HFF-Myc (cell line): ENCODE measurements at regions not wholly inside any gene's neighbourhood (a gene's known extent, or its start where the extent isn't known, plus 50 kb on each side); places are given as distances from the start of the nearest gene placed in this dataset.

Experiments used
- DNase-seq: peaks from one replicate; pipeline ENCODE4 v3.0.0-alpha.2; 2011; ENCODE audit warnings: low read depth; ENCODE audit errors: extremely low read depth
- H3K4me3 ChIP-seq: replicated peaks from 2 replicates; pipeline ENCODE4 v1.5.1; 2011; ENCODE audit warnings: low read depth, mild to moderate bottlenecking, control low read depth, low read length
- CTCF ChIP-seq: IDR thresholded peaks from 2 replicates; pipeline ENCODE4 v1.5.1; 2012; ENCODE audit warnings: mild to moderate bottlenecking, low read depth, low read length, control low read depth; ENCODE audit errors: missing control alignments

- TF ChIP-seq CTCF, result no peak
- no peak overlapping the region for H3K4me3 ChIP-seq
- DNase-seq, result no peak
Observed at GRCh38 chr1:239184561-239185244, 201.7 kb upstream of the CHRM3 start.

GRCh38 chr1:239178961-239179360 is 207.4 kb upstream of the CHRM3 start:
- DNase-seq, result no peak
- no peak for TF ChIP-seq CTCF

DNA sequence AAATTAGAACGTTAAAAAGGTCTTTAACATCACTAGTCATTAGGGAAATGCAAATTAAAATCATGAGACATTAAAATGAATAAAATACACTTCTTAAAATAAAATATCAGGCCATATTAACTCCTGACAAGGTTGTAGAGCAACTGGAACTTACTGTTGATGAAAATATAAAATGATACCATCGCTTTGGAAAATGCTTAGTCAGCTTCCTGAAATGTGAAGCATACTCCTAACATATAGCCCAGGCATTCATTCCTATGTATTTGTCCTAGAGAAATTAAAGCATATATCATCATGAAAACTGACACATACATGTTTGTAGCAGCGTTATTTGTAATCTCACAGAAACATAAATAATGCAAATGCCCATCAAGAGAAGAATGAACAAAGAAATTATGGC is 211.5 kb upstream of the CHRM3 start:
- TF ChIP-seq CTCF, result no peak
- H3K4me3 ChIP-seq, result no peak overlapping the region
- no peak for DNase-seq

More at GRCh38 chr1:239178961-239179360, 207.4 kb upstream of the CHRM3 start:
- no peak overlapping the region for H3K4me3 ChIP-seq

- no peak overlapping the region for H3K4me3 ChIP-seq
- TF ChIP-seq CTCF, result no peak
- no peak for DNase-seq
Observed at GRCh38 chr1:239170828-239171227, 215.5 kb upstream of the CHRM3 start.

DNA sequence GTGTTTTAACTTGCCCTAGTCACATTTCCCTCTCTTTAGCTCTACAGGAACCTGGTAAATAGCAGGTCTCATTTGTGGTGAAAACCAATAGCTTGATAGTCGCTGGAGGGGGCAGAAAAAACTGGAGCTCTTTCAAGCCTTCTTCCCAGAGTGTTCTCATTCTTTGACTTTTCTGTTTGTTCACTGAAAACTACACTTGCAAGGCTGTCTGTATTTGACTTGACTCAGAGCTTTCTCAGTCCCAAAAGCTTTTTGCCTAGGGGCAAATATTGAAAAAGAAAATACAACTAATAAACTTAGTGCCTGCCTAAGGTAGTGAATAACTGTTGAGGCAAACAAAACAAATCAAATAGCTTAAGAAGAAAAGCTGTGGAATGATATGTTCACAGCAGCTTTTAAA is 217.1 kb upstream of the CHRM3 start:
- H3K4me3 ChIP-seq, result no peak overlapping the region
- no peak for DNase-seq
- no peak for TF ChIP-seq CTCF

- DNase-seq, result no peak
- TF ChIP-seq CTCF, result no peak
- H3K4me3 ChIP-seq, result no peak overlapping the region
Observed at GRCh38 chr1:239164451-239165180, 221.8 kb upstream of the CHRM3 start.
